ENCODE measurements at regions not wholly inside any gene's neighbourhood (a gene's known extent, or its start where the extent isn't known, plus 50 kb on each side); places are given as distances from the start of the nearest gene placed in this dataset.
"Not testable (repeated sequence)": the region's sequence is repeated elsewhere in the genome, so short reads cannot be mapped to it uniquely, and the experiment has no call there.

DNA sequence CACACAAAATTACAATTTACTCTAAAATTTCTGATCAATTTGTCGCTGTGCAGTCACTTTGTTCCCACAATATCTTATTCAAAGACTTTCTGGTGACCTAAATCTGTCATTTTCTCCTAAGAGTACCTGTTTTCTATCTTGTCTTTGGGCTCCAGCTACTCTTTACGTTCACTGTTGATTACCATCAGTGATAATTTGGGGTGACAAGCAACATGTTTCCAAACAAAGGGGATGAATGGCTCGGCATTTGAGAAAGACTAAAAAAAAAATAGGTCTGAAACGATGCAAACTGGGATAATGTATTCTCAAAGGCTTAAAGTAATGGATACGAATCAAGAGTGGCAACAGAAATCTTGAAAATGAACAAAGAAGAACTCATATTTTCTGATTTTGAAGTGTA is 205.2 kb upstream of the DAB2 start:
- DNase-seq = no peak

DNA sequence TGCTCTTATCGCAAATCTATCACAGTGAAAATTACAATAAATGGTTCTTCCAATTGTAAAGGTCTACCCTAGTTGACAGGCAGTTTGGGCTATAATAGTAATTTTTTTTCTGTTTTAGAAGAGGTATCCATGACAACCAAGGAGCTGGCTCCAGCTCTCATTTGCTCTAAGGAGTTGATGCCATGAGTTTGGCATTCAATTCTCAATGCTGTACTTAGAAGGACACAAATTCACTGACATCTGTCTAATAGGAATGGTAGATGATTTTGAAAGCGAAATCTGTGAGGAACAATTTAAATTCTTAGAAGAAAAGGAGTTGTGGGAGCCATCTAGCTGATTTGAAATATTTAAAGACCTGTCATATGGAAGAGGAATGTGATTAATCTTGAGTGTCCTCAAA is 203.6 kb upstream of the DAB2 start:
- DNase-seq = no peak

DNA sequence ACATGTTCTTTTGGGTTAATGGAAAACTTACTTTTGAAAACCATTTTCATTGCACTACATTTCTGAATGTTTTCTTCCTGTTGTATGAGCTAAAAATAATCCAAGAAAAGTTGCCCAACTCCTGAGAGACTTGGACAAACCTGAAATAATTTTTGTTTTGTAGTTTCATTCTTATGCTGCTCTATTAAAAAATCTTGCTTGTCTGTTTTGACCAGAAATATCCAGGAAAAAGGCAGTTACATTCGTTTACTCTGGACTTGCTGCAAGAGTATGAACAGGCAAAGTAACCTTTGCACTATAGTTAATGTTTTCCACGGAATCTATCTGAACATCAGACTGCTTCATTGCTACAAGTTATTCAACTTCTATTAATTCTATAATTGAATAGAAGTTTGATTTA is 200.1 kb upstream of the DAB2 start:
- no peak for DNase-seq

DNA sequence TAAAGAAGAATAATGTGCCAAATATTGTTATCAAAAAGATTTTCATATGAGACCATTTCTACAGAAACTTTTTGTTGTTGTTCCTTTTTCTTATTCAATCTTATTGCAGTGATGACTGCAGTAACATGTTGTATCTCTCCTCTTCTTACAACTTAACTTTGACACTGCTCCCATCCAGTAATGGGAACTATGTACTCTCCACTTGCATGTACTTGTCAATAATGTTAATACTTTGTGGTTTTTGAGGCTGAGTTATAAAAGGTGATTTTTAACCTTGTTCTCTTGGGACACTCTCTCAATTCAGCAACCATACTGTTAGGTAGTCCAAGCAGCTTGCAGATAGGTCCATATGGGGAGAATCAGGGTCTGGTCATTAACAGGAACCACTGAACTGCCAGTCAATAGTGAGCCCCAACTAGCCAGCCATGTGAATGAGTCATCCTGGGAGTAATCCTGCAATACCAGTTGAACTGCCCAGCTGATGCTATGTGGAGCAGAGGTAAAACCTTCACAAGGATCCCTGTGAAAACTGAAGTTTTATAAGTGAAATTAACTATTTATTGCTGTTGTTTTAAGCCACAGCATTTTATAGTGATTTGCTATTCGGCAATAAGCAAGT is 199.6 kb upstream of the DAB2 start:
- no peak for DNase-seq

DNA sequence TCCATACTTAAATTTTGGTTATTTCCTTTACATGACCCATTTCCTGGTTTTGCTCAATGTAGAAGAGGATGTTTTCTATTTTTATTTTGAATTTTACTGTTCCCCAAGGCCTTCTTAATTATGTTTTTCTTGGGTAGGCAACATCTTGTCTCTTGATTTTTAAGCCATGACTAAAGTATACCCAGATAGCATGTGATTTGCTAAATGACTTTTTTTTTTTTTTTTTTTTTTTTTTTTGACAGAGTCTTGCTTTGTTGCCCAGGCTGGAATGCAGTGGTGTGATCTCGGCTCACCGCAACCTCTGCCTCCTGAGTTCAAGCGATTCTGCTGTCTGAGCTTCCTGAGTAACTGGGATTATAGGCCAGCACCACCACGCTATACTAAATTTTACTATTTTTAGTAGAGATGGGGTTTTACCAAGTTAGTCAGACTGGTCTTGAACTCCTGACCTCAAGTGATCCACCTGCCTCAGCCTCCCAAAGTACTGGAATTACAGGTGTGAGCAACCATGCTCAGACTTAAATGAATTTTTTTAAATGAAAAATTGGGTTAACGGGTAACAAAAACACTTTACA is 198.6 kb upstream of the DAB2 start:
- DNase-seq = no peak

DNA sequence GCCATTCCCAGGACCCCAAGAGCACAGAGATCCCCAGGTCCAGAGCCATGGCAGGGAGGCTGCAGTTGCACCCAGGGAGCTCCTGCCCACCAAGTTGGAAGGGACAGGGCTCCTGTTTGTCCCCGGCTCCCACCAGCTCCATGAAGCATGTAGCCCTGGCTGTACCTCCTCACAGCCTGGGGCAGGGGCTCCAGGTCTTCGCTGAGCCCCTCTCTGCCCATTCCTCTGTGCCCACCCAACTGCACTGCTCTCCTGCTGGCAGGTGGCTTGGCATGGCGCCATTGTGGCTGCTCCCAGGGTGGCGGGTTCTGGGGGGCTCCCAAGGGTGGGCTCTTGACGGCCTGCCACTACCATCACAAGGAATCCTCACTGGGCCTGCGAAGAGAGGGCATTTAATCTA is 197.5 kb upstream of the DAB2 start:
- DNase-seq = no peak

DNA sequence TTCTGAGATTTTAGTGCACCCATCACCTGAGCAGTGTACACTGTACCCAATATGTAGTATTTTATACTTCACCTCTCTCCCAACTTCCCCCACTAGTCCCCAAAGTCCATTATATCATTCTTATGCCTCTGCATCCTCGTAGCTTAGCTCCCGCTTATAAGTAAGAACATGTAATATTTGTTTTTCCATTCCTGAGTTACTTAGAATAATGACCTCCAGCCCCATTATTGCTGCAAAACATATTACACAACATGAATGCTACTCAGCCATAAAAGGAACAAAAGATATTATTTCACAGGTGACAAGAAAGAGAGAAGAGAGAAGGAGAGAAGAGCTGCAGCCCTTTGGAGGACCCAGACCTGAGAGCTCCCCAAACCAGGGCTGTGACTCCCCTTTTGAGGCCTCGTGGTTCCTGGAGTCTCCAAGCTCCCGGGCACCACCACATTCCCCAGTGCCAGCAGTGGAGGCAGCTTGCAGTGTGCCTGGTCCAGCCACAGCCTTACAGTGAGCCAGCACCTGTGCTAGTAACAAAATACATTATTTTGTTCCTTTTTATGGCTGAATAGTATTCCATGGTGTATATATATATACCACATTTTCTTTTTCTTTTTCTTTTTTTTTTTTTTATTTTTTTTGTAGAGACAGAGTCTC is 194.5 kb upstream of the DAB2 start:
- no peak for DNase-seq

DNA sequence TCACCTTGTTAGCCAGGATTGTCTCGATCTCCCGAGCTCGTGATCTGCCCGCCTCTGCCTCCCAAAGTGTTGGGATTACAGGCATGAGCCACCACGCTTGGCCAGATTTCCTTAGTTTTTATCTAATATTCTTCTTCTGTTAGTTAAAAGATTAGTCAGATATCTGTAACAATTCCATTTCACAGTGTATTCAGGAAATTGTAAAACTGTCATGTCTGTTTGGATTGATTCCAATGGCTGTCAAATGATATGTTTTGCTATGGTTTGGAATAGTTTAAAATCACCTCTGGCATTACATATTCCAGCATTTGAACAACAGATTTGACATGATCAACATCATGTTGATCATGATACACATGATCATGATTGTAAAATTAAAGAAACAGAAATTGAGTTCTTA is 193.6 kb upstream of the DAB2 start:
- no peak for DNase-seq

DNA sequence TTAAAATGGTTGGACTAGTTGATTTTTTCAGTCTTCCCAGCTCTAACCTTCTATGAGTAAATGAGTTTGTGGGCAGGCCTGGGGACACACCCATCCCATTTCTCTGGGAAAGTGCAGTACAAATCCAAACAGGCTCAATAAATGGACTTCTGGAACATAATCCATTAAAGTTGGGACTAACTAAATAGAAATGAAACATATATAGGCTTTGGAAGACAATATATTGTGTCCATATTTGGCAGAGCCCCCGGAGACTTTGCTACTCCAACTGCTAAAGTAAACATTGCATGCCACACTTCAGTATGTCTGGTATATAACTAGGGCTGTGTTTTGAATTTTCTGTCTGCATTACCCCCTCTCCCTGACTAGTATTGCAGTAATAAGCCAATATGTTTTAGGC is 191.4 kb upstream of the DAB2 start:
- no peak for DNase-seq

DNA sequence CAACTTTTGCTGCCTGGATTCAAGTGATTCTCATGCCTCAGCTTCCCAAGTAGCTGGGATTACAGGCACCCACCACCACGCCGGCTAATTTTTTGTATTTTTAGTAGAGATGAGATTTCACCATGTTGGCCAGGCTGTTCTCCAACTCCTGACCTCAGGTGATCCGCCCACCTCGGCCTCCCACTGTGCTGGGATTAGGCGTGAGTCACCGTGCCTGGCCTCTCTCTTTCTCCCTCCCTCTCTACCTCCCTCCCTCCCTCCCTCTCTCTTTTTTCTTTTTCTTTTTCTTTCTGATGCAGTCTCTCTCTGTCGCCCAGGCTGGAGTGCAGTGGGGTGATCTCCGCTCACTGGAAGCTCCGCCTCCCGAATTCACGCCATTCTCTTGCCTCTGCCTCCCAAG is 186.3 kb upstream of the DAB2 start:
- DNase-seq = not testable (repeated sequence)

DNA sequence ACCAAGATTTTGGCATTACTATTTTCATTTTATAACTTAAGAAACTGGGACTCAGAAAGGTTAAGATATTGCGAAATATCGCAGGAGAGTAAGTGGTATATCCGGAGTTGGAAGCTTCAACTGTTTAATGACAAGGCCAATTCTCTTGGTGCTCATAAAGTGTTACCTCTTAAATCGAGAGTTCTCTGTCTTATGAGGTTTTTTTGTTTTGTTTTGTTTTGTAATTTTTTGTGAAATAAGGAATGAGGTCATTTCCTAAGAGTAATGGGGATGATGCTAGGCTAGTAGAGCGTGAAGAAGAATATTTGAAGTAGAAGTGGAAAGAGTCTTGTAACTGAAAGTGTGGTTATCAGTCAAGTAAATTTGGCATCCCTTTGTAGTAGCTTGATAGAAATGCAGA is 183.2 kb upstream of the DAB2 start:
- no peak for DNase-seq

DNA sequence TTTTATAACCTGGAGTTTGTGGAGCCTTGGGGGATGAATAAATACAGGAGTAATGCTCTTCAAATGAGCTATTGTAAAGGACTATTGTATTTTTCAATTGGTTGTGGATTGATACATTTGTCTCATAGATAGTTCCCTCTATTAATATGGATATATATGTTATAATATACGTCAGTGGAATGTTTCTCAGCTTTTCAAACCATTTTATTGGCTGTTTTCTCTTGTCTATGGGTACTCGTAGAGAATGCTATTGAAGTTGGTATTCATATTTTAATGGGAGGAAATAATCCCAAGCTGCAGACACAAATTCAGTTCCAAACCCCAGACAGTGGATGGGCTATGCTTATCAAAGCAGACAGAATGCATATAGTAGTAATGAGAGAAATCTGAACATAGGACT is 181.8 kb upstream of the DAB2 start:
- no peak for DNase-seq

DNA sequence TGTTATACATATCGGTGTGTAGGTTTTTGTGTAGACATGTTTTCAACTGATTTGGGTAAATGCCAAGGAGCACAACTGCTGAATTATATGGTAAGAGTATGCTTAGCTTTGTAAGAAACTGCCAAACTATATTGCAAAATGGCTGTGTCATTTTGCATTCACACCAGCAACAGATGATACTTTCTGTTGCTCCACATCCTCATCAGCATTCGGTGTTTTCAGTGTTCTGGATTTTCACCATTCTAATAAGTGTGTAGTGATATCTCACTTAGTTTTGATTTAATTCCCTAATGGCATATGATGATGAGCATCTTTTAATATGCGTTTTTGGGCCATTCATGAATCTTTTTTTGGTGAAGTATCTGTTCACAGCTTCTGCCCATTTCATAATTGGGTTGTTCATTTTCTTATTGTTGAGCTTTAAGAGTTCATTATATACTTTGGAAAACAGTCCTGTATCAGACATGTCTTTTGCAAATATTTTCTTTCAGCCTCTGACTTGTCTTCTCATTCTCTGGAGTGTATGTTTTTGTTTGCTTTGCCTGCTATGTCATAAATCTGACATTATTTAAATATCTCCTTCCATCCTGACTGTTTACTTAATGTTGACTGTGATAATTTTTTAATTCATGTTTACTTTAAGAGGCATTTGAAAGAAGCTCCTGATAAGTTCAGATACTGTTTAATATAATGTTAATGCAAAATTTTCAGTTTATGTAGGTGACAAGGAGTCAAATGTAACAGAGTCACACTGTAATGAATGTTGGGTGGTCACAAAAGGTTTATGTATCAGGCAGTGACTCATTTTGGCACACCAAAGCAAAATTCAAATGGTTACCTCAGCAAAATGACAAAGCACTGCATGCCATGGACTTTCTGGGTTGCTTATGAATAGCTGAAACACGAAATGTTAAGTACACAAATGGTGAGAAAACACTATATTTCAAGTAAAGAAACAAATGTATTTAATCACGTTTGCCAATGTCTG is 181.1 kb upstream of the DAB2 start:
- DNase-seq = no peak

DNA sequence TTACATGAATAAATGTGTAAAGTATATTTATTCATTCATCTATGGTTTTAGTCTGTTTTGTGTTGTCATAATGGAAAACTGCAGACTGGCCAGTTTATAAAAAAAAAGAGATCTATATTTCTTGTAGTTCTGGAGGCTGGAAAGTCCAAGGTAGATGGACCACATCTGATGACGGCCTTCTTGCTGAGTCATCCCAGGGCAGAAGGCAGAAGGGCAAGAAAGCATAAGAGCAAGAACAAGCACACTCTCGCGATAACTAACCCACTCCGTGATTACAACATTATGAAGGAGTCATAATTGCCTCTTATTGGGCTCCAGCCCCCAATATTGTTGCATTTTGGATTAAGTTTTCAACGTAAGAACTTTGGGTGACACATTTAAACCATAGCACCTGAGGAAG is 180.4 kb upstream of the DAB2 start:
- DNase-seq = no peak

DNA sequence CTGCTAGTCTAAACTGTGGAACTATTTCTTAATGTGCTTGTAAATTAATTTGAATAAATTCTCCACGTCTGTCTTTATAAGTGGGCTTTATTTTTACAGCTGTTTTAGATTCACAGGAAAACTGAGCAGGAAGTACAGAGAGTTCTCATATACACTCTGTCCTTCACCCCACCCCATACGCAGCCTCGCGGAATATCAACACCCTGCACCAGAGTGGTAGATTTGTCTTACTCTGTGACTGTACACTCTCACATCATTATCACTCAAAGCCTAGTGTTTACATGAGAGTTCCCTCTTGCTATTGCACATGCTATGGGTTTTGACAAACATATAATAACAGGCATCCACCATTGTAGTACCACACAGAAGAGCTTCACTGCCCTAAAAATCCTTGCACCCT is 179.7 kb upstream of the DAB2 start:
- no peak for DNase-seq

DNA sequence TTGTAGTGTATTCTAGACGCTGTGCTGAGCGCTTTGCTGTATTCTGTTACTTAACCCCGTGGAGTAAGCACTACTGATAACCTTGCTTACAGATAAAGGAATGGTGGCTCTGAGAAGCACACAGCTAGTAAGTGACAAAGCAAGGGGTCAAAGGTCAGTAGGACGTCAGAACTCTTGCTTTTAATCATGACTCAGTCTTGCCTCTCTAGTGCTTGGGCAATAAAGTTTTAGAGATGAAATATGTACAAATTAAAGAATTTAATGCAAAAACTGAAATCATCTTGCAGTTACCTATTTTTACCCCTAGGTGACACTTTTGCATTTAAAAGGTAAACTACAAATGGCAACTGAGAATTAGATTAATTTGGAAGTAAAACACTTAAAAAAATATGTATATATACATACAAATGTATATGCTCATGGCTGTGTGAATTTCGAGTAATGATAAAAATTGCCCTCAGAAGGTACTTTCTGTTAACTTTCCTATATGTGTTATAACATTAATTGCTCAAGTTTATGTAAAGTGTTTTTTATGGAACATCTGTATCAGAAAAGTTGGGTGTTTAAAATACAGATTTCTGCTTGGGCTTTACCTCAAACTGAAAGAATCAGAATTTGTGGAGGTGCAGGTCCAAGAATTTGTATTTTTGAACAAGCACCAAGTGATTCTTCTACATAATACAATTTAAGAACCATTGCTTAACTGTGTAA is 175.1 kb upstream of the DAB2 start:
- DNase-seq = no peak

DNA sequence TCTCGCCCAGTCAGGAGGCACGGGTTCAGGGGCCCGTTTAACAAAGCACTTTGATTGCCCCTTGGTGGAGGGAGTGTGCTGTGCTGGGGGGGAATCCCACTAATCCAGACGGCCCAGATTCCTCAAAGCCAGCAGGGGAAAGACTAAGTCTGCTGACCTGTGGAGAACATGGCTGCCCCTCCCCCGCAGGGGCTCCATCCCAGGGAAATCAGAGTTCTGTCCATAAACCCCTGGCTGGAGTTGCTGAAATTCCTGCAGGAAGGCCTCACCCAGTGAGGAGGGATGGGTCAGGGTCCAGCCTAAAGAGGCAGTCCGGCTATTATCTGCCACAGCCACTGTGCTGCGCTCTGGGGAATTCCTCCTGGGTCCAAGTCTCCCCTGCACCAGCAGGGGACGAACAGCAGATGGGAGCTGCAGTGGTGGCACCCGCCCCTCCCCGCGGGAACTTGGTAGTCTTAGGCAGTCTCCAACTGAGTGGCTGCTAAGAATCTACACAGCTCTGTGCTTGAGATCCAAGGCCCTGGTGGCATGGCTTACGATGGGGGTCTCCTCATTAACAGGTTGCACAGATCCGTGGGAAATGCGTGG is 174.0 kb upstream of the DAB2 start:
- DNase-seq = no peak

DNA sequence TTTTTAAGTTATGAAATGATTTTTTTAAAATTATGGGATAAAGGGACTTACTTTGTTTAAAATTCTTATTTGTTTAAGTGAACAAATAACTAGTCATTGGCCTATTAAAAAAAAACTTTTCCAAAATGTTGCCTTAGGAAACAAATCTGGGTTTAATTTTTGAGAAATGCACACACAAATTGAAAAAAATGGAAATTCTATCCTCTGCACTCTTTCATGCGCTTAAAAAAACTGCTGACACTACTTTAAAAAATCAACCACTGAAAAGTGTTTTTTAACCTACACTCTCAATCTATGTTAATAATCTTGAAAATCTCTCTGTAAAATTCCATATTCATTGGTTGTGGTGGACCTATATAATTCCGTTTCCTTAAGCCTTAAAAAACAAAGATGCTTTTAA is 163.4 kb upstream of the DAB2 start:
- no peak for DNase-seq

DNA sequence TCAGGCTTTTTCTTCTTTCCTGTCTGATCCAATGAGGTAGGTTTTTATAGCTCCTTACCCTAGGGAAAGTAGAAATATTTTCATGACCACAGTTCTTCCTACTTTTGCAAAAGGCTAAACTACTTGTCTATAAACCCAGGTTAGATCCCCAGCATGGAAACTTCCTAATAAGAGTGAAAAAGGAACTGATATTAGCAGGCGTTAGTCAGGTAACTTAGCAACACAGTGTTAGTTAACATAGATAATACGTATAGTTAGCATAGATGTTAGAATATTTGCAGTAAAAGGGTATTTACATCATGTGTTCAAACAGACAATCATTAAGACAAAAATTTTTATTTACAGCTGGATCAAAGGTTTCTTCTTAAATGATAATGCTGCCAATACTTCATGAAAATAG is 162.9 kb upstream of the DAB2 start:
- no peak for DNase-seq

DNA sequence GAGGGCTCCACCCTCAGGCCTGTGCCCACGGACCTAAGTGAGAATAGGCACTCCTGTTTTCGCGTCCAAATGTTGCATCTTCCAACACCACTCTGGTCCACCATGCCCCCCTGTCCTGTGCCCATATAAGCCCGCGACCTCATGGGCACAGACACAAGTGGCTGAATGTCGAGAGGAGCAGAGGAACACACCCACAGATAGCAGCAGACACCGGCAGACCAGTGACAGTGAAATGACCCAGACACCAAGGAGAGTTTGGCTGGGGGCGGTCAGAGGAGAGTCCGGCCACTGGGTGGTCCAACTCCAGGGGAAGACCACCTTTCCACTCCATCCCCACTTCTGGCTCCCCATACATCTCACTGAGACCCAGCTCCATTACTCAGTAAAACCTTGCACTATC is 161.4 kb upstream of the DAB2 start:
- DNase-seq = no peak

DNA sequence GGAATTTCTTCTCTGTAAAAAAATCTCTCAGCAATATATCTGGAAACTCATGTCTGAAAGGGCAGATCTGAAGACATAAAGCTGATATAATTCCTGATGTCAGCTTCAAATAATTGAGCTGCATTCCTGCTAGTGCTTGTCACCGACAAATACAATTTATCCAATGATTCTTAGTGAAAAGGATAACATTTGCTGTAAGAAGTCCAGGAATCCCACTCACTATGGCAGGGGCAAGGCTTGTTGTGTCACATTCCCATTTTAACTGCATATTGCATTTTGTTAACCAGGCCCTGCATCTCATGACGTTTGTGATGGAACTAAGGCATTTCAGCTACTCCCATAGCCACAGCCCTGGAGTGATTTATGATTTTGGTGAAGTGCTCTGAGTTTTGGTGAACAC is 160.1 kb upstream of the DAB2 start:
- DNase-seq = no peak

DNA sequence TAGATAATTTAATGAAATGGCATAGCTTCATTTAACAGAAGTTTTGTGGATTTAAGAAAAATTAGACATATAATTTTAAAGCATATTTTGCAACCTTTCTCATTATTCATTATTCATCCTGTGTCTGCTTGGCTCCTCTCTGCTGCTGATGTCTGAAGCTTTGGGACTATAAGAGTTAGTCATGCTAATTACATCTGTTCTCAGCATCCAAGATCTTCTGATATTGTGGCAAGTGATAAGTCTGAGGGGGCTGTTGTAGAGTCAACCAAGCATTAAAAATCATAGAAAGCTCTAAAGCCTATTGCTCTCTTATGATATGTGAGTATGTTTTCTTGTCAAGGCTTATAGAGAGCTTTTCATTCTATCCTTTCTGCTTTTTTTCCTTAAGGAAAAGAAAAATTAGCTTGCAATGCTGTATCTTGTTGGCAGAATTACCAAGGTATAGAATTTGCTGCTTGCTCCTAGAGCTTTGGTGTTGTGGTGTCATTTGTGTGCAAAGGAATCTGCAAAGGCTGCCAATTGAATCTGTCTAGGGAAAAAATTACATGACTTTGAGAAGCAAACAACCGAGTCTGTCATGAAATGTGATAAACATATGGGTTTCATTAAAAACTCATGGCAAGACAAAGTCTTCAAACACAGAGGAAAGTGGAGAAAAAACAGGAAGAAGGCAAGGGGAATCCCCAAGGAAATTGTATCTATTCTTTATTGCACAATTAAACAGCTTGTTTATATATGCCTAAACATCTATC is 156.1 kb upstream of the DAB2 start:
- DNase-seq = no peak
